Femur (tissue), 1 donor: ENCODE measurements at regions not wholly inside any gene's neighbourhood (a gene's known extent, or its start where the extent isn't known, plus 50 kb on each side); places are given as distances from the start of the nearest gene placed in this dataset.

Experiments used
- DNase-seq: peaks from one replicate; pipeline ENCODE4 v3.0.0-alpha.2; 2017

GRCh38 chr10:62719061-62719460 is 85.5 kb upstream of the ADO start:
- DNase-seq, result no peak

GRCh38 chr10:62721687-62722086 is 82.8 kb upstream of the ADO start:
- no peak for DNase-seq

GRCh38 chr10:62723375-62723774 is 81.1 kb upstream of the ADO start:
- DNase-seq, result no peak

- DNase-seq, result no peak
These were observed 80.1 kb upstream of the ADO start for GRCh38 chr10:62724465-62724864.

GRCh38 chr10:62726142-62726541 is 78.4 kb upstream of the ADO start:
- no peak for DNase-seq

- DNase-seq, result no peak
These were observed 77.9 kb upstream of the ADO start for GRCh38 chr10:62726638-62727037.

GRCh38 chr10:62727934-62728333 is 76.6 kb upstream of the ADO start:
- DNase-seq, result no peak

- no peak for DNase-seq
These were observed 76.0 kb upstream of the ADO start for GRCh38 chr10:62728479-62728878.

GRCh38 chr10:62732841-62733653 is 71.5 kb upstream of the ADO start:
- DNase-seq, result no peak

GRCh38 chr10:62733654-62734293 is 70.7 kb upstream of the ADO start:
- no peak for DNase-seq

- DNase-seq, result no peak
These were observed 69.6 kb upstream of the ADO start for GRCh38 chr10:62734781-62735463.

- DNase-seq, result no peak
These were observed 68.9 kb upstream of the ADO start for GRCh38 chr10:62735464-62736167.

GRCh38 chr10:62736168-62736546 is 68.4 kb upstream of the ADO start:
- no peak for DNase-seq

- DNase-seq, result no peak
These were observed 65.6 kb upstream of the ADO start for GRCh38 chr10:62738916-62739315.

GRCh38 chr10:62740885-62741745 is 63.4 kb upstream of the ADO start:
- DNase-seq, result no peak

GRCh38 chr10:62741996-62742395 is 62.5 kb upstream of the ADO start:
- no peak for DNase-seq

GRCh38 chr10:62742536-62743061 is 61.9 kb upstream of the ADO start:
- DNase-seq, result no peak

GRCh38 chr10:62744136-62744535 is 60.4 kb upstream of the ADO start:
- DNase-seq, result no peak

- no peak for DNase-seq
These were observed 58.9 kb upstream of the ADO start for GRCh38 chr10:62745581-62745980.

GRCh38 chr10:62746951-62747729 is 57.4 kb upstream of the ADO start:
- no peak for DNase-seq

GRCh38 chr10:62748386-62748785 is 56.1 kb upstream of the ADO start:
- DNase-seq, result no peak
